ENCODE measurements at regions not wholly inside any gene's neighbourhood (a gene's known extent, or its start where the extent isn't known, plus 50 kb on each side); places are given as distances from the start of the nearest gene placed in this dataset.

DNA sequence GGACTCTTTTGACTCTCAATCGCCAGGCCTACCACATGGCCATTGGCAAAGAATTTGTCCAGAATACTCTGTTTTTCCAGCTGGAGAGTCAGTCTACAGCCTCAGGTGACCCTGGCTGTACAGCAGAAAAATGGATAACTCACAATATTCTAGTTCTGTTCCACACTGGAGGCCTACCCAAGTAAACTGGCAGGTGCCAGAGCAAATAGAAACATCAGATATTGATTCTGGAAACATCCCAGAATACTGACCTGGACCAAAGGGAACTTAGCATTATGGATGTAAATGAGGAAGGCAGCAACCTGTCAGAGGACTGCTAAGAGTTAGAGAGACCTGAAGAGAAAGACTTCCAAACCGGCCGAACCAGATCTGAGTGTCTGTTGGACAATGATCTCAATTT lies 147.9 kb upstream of the SMAD1 start:
- TF ChIP-seq CTCF (IDR thresholded peaks at IDR 0.05), result no peak

DNA sequence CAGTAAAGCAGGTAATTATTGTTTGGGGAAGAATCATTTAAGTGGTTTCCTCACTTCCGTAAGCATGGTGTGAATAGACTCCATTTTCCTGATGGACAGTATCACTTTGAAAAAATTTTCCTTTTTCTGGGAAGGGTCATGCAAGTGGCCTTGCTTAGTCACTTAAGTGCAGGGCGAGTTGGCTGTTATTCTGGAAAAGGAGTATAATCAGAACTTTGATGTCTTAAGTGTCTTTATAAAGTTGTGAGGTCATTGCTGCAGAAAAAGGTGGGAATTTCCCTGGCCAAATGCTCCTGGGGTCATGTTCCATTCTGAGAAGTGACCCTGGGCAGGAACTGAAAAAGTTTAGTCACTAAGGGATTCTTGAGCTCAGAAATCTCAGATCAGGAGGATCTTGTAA lies 146.1 kb upstream of the OTUD4 start:
- TF ChIP-seq CTCF (IDR thresholded peaks at IDR 0.05), result no peak

GRCh38 chr4:145324161-145324560 lies 143.8 kb upstream of the OTUD4 start:
- TF ChIP-seq CTCF (IDR thresholded peaks at IDR 0.05), result no peak

DNA sequence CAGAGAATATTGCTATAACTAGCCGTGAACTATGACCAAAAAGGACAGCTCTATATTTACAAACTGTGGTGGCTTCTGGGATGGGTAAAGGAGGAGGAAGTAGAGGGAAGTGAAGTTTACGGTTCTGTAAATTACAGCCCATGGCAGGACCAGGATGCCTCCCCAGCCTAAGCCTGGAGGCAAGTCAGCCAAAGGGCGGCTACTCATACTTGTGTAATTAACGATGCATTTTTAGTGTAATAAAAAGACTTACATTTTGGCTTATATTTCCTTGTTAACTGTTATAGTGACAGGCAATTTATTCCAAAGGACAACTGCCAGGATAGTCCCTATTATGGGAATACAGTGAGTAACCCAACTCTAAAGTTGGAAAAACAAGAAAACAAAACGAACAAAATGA lies 139.9 kb upstream of the OTUD4 start:
- TF ChIP-seq CTCF (IDR thresholded peaks at IDR 0.05), result no peak

DNA sequence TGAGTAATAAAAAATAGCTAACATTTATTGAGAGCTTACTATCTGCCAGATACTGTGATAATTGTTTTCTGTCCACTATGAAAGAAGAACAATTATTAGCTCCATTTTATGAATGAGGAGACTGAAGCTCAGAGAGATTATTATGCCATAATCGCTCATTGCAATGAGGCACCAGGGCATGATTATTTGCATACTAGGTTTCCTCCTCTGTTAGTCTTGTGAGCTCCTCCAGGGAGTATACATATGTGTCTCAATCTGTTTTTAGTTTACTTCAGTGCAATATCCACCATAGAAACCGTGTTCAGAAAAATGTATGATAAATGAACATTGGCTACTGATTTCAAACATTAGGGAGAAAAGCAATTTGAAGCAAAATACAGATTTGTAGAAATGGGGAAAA lies 139.4 kb upstream of the OTUD4 start:
- TF ChIP-seq CTCF (IDR thresholded peaks at IDR 0.05), result no peak

GRCh38 chr4:145316897-145317574 lies 136.6 kb upstream of the OTUD4 start:
- no peak for TF ChIP-seq CTCF (IDR thresholded peaks at IDR 0.05)

DNA sequence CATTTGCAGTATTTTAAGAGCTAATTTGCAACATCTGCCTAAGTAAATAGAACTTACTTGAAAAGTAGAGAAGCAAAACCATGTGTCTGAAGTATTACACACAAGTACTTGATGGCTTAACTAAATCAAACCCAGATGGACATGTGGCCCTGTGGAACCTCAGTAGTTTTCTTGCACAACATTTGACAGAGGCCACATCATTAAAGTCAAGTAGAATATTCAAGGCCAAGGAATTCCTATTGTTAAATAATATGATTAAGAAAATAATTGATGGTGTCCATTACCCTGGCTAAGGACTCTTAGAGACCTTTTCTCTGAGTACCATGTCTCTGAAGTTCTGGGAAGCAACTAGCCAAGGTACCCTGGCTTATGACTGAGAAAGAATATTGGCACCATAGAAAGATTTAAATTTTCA lies 135.4 kb upstream of the OTUD4 start:
- no peak for TF ChIP-seq CTCF (IDR thresholded peaks at IDR 0.05)

DNA sequence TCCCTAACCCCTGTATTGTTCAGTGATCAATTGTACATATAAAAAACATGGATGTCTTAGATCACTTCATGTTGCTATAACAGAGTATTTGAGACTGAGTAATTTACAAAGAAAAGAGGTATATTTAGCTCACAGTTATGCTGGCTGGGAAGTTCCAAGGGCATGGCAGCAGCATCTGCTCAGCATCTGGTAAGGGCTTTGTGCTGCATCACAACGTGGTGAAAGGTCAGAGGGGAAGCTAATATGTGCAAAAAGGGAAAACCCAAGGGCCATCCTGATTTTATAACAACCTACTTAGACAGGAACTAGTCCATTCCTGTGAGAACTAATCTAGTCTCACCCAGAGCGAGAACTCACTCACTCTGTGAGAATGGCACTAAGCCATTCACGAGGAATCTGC lies 128.2 kb upstream of the OTUD4 start:
- no peak for TF ChIP-seq CTCF (IDR thresholded peaks at IDR 0.05)

Data from LNCAP (cell line).